Keratinocyte (primary cell): ENCODE measurements at regions not wholly inside any gene's neighbourhood (a gene's known extent, or its start where the extent isn't known, plus 50 kb on each side); places are given as distances from the start of the nearest gene placed in this dataset.

Experiments used
- DNase-seq: peaks from one replicate; pipeline ENCODE4 v3.0.0-alpha.2; 2011; ENCODE audit warnings: low read depth, missing footprints, low spot score
- FAIRE-seq: peaks from 2 replicates; lab custom pipeline; 2011; peaks lifted over from hg19 to GRCh38; lab: Jason Lieb, UNC
- H2AFZ ChIP-seq: 2 replicates; pipeline ENCODE4 v1.6.0; 2012; ENCODE audit warnings: low read length, control low read depth, inconsistent platforms; ENCODE audit not compliant: control insufficient read depth
- H3K27ac ChIP-seq: 2 replicates; pipeline ENCODE4 v1.5.1; 2011; ENCODE audit warnings: low read length; ENCODE audit not compliant: control insufficient read depth, insufficient read depth
- H3K27me3 ChIP-seq: 3 replicates; pipeline ENCODE4 v1.6.0; 2011; ENCODE audit warnings: low read length; ENCODE audit not compliant: control insufficient read depth, insufficient read depth; ENCODE audit errors: extremely low read depth
- H3K36me3 ChIP-seq, 2 experiments: 2 replicates in 1 of 2; 3 replicates in 1 of 2; pipeline ENCODE4 v1.5.1; 2011; ENCODE audit warnings: low read length in 2 of 2, mild to moderate bottlenecking in 1 of 2; ENCODE audit not compliant: control insufficient read depth in 2 of 2, insufficient read depth in 2 of 2; ENCODE audit errors: extremely low read depth in 1 of 2
- H3K4me1 ChIP-seq: 3 replicates; pipeline ENCODE4 v1.5.1; 2011; ENCODE audit warnings: low read length; ENCODE audit not compliant: control insufficient read depth, insufficient read depth; ENCODE audit errors: extremely low read depth
- H3K4me2 ChIP-seq: 3 replicates; pipeline ENCODE4 v1.6.0; 2011; ENCODE audit warnings: low read depth, low read length; ENCODE audit not compliant: control insufficient read depth, insufficient read depth; ENCODE audit errors: extremely low read depth
- H3K4me3 ChIP-seq, 3 experiments: fragments of 200-600 bp in 1 of 3; sonication (generic) in 1 of 3; 2 replicates in 2 of 3; 3 replicates in 1 of 3; pipeline ENCODE4 v1.5.1; 2011 to 2016; ENCODE audit warnings: low read length in 3 of 3, mild to moderate bottlenecking in 3 of 3, control low read depth in 2 of 3, inconsistent platforms in 1 of 3, low read depth in 1 of 3, mixed read lengths in 1 of 3, mixed run types in 1 of 3, moderate library complexity in 1 of 3; ENCODE audit not compliant: control insufficient read depth in 2 of 3, insufficient read depth in 2 of 3; ENCODE audit errors: extremely low read depth in 1 of 3
- H3K79me2 ChIP-seq: 2 replicates; pipeline ENCODE4 v1.6.0; 2012; ENCODE audit warnings: low read length; ENCODE audit not compliant: control insufficient read depth, insufficient read depth
- H3K9ac ChIP-seq: 3 replicates; pipeline ENCODE4 v1.6.0; 2011; ENCODE audit warnings: low read length; ENCODE audit not compliant: control insufficient read depth, insufficient read depth; ENCODE audit errors: extremely low read depth
- H3K9me1 ChIP-seq: 3 replicates; pipeline ENCODE4 v1.6.0; 2011; ENCODE audit warnings: low read length; ENCODE audit not compliant: control insufficient read depth, insufficient read depth; ENCODE audit errors: extremely low read depth
- H3K9me3 ChIP-seq: 2 replicates; pipeline ENCODE4 v1.5.1; 2012; ENCODE audit warnings: low read depth, low read length; ENCODE audit not compliant: control insufficient read depth
- H4K20me1 ChIP-seq: 3 replicates; pipeline ENCODE4 v1.6.0; 2011; ENCODE audit warnings: low read length; ENCODE audit not compliant: control insufficient read depth, insufficient read depth; ENCODE audit errors: extremely low read depth
- CTCF ChIP-seq, 3 experiments: IDR thresholded peaks in 1 of 3; conservative IDR thresholded peaks in 1 of 3; optimal IDR thresholded peaks in 1 of 3; 2 replicates in 2 of 3; 3 replicates in 1 of 3; pipeline versions ENCODE3 to v1.5.1; 2011; ENCODE audit warnings: low read length in 3 of 3, mild to moderate bottlenecking in 3 of 3, moderate library complexity in 2 of 3, control low read depth in 1 of 3, inconsistent platforms in 1 of 3; ENCODE audit not compliant: insufficient read depth in 2 of 3; ENCODE audit errors: extremely low read depth in 1 of 3
- EZH2 ChIP-seq: IDR thresholded peaks from one replicate; pipeline ENCODE4 v1.6.1; 2012; ENCODE audit warnings: inconsistent platforms, mild to moderate bottlenecking, low read length, moderate library complexity
- dilution Hi-C: fragments of 300-500 bp; cut with MboI; formaldehyde crosslinking; loops from one replicate; pipeline ENCODE4 v1.7.0; 2020; ENCODE audit warnings: low sequenced_read_pairs; ENCODE audit not compliant: extremely low pct_ligation_motif_present

GRCh38 chr15:31271711-31272557 is 54.7 kb upstream of the KLF13 start:
- no peak overlapping the region for H3K4me3 ChIP-seq
- dilution Hi-C loops, result no loop called here
- no peak overlapping the region for H3K27ac ChIP-seq
- no peak overlapping the region for H2AFZ ChIP-seq
- no peaks in the 10 kb centered on the region for H3K9me3 ChIP-seq
- DNase-seq (no peak), FAIRE-seq (no peak)
- no peaks in the 10 kb centered on the region for H4K20me1 ChIP-seq
- H3K36me3 ChIP-seq, result no peaks in the 10 kb centered on the region
- no peak overlapping the region for H3K9ac ChIP-seq
- no peaks in the 10 kb centered on the region for H3K4me1 ChIP-seq
- H3K9me1 ChIP-seq, result no peaks in the 10 kb centered on the region
- H3K79me2 ChIP-seq, result no peaks in the 10 kb centered on the region
- TF ChIP-seq EZH2 (no peak), CTCF (optimal IDR thresholded peaks at IDR 0.05 in 1 of 3, IDR thresholded peaks at IDR 0.05 in 1 of 3, conservative IDR thresholded peaks at IDR 0.05 in 1 of 3; ENCODE audit: extremely low read depth in 1 of 3, insufficient read depth in 2 of 3, low read length in 3 of 3) (no peak)
- H3K27me3 ChIP-seq, result no peaks in the 10 kb centered on the region
- H3K4me2 ChIP-seq, result no peak overlapping the region

- Histone ChIP-seq H3K9me1 (no peaks in the 10 kb centered on the region), H3K36me3 (no peaks in the 10 kb centered on the region), H3K79me2 (no peaks in the 10 kb centered on the region), H3K9me3 (no peaks in the 10 kb centered on the region), H4K20me1 (no peaks in the 10 kb centered on the region), H3K4me3 (no peak overlapping the region), H2AFZ (no peak overlapping the region), H3K4me1 (no peaks in the 10 kb centered on the region), H3K9ac (no peak overlapping the region), H3K27ac (no peak overlapping the region), H3K27me3 (no peaks in the 10 kb centered on the region), H3K4me2 (no peak overlapping the region)
- DNase-seq (no peak), FAIRE-seq (no peak)
- dilution Hi-C loops, result no loop called here
- no peak for TF ChIP-seq EZH2
- TF ChIP-seq CTCF (optimal IDR thresholded peaks at IDR 0.05 in 1 of 3, IDR thresholded peaks at IDR 0.05 in 1 of 3, conservative IDR thresholded peaks at IDR 0.05 in 1 of 3; ENCODE audit: extremely low read depth in 1 of 3, insufficient read depth in 2 of 3, low read length in 3 of 3), result no peak
Measured at GRCh38 chr15:31272558-31273257, 53.9 kb upstream of the KLF13 start.
